EL (cell line): ENCODE measurements at regions not wholly inside any gene's neighbourhood (a gene's known extent, or its start where the extent isn't known, plus 50 kb on each side); places are given as distances from the start of the nearest gene placed in this dataset.
"Not testable (repeated sequence)": the region's sequence is repeated elsewhere in the genome, so short reads cannot be mapped to it uniquely, and the experiment has no call there.

Experiments used
- DNase-seq: peaks from one replicate; pipeline ENCODE4 v3.0.0-alpha.2; 2016

- DNase-seq: no peak
Observed at GRCh38 chr5:62960781-62961180, 382.2 kb downstream of the LRRC70 start.

GRCh38 chr5:62956597-62956996 lies 378.0 kb downstream of the LRRC70 start:
- no peak for DNase-seq

GRCh38 chr5:62954578-62954977 lies 376.0 kb downstream of the LRRC70 start:
- DNase-seq: no peak

- DNase-seq: no peak
Observed at GRCh38 chr5:62948301-62948700, 369.7 kb downstream of the LRRC70 start.

- no peak for DNase-seq
Observed at GRCh38 chr5:62942384-62942783, 363.8 kb downstream of the LRRC70 start.

- DNase-seq: peak; percentile 2
Observed at GRCh38 chr5:62938927-62939326, 360.3 kb downstream of the LRRC70 start.

GRCh38 chr5:62937661-62938558 lies 359.3 kb downstream of the LRRC70 start:
- DNase-seq: peak; percentile 18

GRCh38 chr5:62935660-62936059 lies 357.0 kb downstream of the LRRC70 start:
- DNase-seq: no peak

GRCh38 chr5:62934319-62934718 lies 355.7 kb downstream of the LRRC70 start:
- DNase-seq: no peak

GRCh38 chr5:62933261-62933660 lies 354.6 kb downstream of the LRRC70 start:
- DNase-seq: no peak

- no peak for DNase-seq
Observed at GRCh38 chr5:62931153-62931950, 352.7 kb downstream of the LRRC70 start.

- DNase-seq: no peak
Observed at GRCh38 chr5:62922191-62922590, 343.6 kb downstream of the LRRC70 start.

GRCh38 chr5:62920856-62921255 lies 342.2 kb downstream of the LRRC70 start:
- DNase-seq: no peak

GRCh38 chr5:62909326-62909725 lies 330.7 kb downstream of the LRRC70 start:
- no peak for DNase-seq

GRCh38 chr5:62902126-62902525 lies 323.5 kb downstream of the LRRC70 start:
- DNase-seq: no peak

- DNase-seq: no peak
Observed at GRCh38 chr5:62900976-62901375, 322.4 kb downstream of the LRRC70 start.

- no peak for DNase-seq
Observed at GRCh38 chr5:62896121-62896893, 317.7 kb downstream of the LRRC70 start.

GRCh38 chr5:62886603-62887315 lies 308.1 kb downstream of the LRRC70 start:
- no peak for DNase-seq

GRCh38 chr5:62837330-62837729 lies 258.7 kb downstream of the LRRC70 start:
- not testable (repeated sequence) for DNase-seq

- DNase-seq: no peak
Observed at GRCh38 chr5:62829604-62829986, 251.0 kb downstream of the LRRC70 start.

GRCh38 chr5:62828742-62829603 lies 250.4 kb downstream of the LRRC70 start:
- DNase-seq: no peak
